ENCODE measurements at regions not wholly inside any gene's neighbourhood (a gene's known extent, or its start where the extent isn't known, plus 50 kb on each side); places are given as distances from the start of the nearest gene placed in this dataset.

GRCh38 chr9:32837551-32838058 lies 54.3 kb downstream of the TMEM215 start:
- no peak overlapping the region for H3K4me3 ChIP-seq
- H3K36me3 ChIP-seq, result no peaks in the 10 kb centered on the region
- no peak overlapping the region for H3K27ac ChIP-seq
- H3K9me3 ChIP-seq, result no peaks in the 10 kb centered on the region
- no peaks in the 10 kb centered on the region for H3K27me3 ChIP-seq (replicated peaks in 1 of 7)
- H3K4me1 ChIP-seq, result no peaks in the 10 kb centered on the region
- intact Hi-C loops (cut with DNase I; ENCODE audit: low total_unique reads), result no loop called here
- no peak for TF ChIP-seq POLR2AphosphoS5 (IDR thresholded peaks at IDR 0.05)
- TF ChIP-seq CTCF (IDR thresholded peaks at IDR 0.05 in 8 of 11, conservative IDR thresholded peaks at IDR 0.05 in 3 of 11), result no peak
- TF ChIP-seq POLR2A (IDR thresholded peaks at IDR 0.05), result no peak
- WGBS, 5 donors, result 79 to 89% (median 83%) methylated on average over 3 of the region's 3 CpGs
- DNase-seq, result no peak

GRCh38 chr9:32839013-32839885 lies 55.9 kb downstream of the TMEM215 start:
- Histone ChIP-seq H3K36me3 (no peaks in the 10 kb centered on the region), H3K4me3 (no peak overlapping the region), H3K4me1 (no peaks in the 10 kb centered on the region), H3K27ac (no peak overlapping the region), H3K27me3 (replicated peaks in 1 of 7) (peaks cover 0 to 5% (median 0%) of the 10 kb centered on the region in 7 donors), H3K9me3 (no peaks in the 10 kb centered on the region)
- TF ChIP-seq POLR2A (IDR thresholded peaks at IDR 0.05) (no peak), CTCF (IDR thresholded peaks at IDR 0.05 in 8 of 11, conservative IDR thresholded peaks at IDR 0.05 in 3 of 11) (no peak), POLR2AphosphoS5 (IDR thresholded peaks at IDR 0.05) (no peak)
- intact Hi-C loops (cut with DNase I; ENCODE audit: low total_unique reads), result no loop called here
- WGBS, 5 donors, result 77 to 87% (median 81%) methylated on average over 7 of the region's 7 CpGs
- no peak for DNase-seq

DNA sequence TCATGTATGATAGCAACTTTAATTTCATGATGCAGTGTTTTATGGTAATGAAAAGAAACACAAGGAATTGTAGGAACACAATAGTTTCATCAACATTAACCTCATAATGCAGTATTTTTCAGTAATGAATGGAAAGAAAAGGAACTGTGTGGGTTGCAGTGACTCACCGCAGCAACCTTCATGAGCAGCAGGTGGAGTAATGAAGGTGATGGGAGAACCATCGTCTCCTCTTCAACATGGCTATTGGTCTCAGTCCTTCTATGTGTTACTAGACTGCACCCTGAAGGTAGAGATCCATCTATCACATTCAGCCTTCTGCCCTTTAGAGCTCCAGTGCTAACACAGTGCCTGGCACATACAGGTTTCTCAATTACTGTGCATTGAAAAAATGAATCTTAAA lies 58.0 kb downstream of the TMEM215 start:
- peaks cover 0 to 14% (median 0%) of the 10 kb centered on the region in 7 donors for H3K27me3 ChIP-seq (replicated peaks in 1 of 7)
- no peak overlapping the region for H3K27ac ChIP-seq
- no peaks in the 10 kb centered on the region for H3K4me1 ChIP-seq
- TF ChIP-seq POLR2AphosphoS5 (IDR thresholded peaks at IDR 0.05) (no peak), POLR2A (IDR thresholded peaks at IDR 0.05) (no peak), CTCF (IDR thresholded peaks at IDR 0.05 in 8 of 11, conservative IDR thresholded peaks at IDR 0.05 in 3 of 11) (no peak)
- no peak overlapping the region for H3K4me3 ChIP-seq
- intact Hi-C loops (cut with DNase I; ENCODE audit: low total_unique reads), result no loop called here
- no peaks in the 10 kb centered on the region for H3K36me3 ChIP-seq
- no peak for DNase-seq
- peaks cover 0 to 5% (median 0%) of the 10 kb centered on the region in 8 donors for H3K9me3 ChIP-seq
- 72 to 85% (median 77%) methylated on average over 2 of the region's 2 CpGs for WGBS, 5 donors

DNA sequence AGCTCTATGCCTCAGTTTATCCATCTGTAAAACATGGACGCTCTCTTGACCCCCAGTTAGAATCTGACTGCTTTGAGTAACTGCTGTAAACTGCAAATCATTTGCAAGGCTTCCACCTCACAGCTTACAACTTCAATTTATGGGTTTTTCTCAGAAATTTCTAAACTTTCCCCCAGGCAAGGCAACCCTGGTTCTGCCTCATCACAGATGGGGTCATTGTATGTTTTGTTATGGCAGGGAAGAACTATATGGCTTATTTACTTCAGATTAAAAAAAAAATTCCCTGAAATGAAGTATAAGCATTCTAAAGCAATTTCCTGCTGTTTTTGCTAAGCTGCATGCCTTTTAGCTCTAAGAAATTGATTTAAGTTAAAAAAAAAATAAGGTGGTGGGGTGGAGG lies 60.0 kb downstream of the TMEM215 start:
- Histone ChIP-seq H3K27me3 (replicated peaks in 1 of 7) (peaks cover 0 to 18% (median 0%) of the 10 kb centered on the region in 7 donors), H3K4me3 (no peak overlapping the region)

More for the DNA sequence above, 60.0 kb downstream of the TMEM215 start:
- intact Hi-C loops (cut with DNase I; ENCODE audit: low total_unique reads), result no loop called here
- TF ChIP-seq POLR2A (IDR thresholded peaks at IDR 0.05), result no peak
- no peak for TF ChIP-seq CTCF (IDR thresholded peaks at IDR 0.05 in 8 of 11, conservative IDR thresholded peaks at IDR 0.05 in 3 of 11)
- no peak for TF ChIP-seq POLR2AphosphoS5 (IDR thresholded peaks at IDR 0.05)
- Histone ChIP-seq H3K4me1 (no peaks in the 10 kb centered on the region), H3K27ac (no peak overlapping the region), H3K36me3 (no peaks in the 10 kb centered on the region), H3K9me3 (peaks cover 0 to 5% (median 0%) of the 10 kb centered on the region in 8 donors)
- WGBS, 5 donors, result 75 to 96% (median 92%) methylated on average over 1 of the region's 1 CpG
- DNase-seq, result no peak

Data from spleen (tissue), 11 donors.